ENCODE measurements at regions not wholly inside any gene's neighbourhood (a gene's known extent, or its start where the extent isn't known, plus 50 kb on each side); places are given as distances from the start of the nearest gene placed in this dataset.

DNA sequence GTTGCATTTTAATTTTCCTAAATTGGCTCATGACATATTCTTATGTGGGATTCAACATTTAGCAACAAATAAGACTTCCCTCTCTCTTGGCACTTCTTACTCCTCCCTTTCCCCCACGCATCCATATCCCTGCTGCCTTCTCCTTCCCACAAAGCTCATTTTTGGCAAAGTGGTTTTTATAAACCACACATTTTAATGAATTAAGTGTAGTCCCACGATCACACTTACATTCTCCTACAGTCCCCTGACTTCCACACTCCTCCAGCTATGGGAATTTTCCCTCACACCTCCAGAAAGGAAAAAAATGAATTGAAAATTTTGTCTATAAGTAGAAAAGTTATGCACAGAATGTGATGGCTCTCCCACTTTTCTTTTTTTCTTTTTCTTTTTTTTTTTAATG, 345.0 kb downstream of the CD83 start:
- no peaks in the 10 kb centered on the region for H3K4me1 ChIP-seq
- WGBS, 2 donors, result 73 to 87% methylated on average over 2 of the region's 2 CpGs

DNA sequence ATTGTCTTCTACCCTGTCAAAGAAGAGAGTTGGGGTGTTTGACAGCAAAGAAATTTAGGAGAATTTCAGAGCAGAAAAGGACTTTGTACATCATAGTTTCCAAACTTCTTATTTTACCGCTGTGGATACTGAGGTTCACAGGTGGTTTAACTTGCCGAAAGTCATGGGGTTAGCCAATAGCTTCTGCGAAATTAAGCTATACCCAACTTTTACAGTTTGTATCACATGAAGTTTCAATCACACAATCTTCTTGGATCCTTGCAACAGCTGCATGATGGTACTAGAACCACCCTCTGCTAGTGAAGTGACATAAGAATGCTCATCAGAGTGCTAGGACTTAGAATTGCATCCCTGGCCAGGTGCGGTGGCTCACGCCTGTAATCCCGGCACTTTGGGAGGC, 345.5 kb downstream of the CD83 start:
- no peak overlapping the region for H3K27ac ChIP-seq
- no peaks in the 10 kb centered on the region for H3K36me3 ChIP-seq
- no peaks in the 10 kb centered on the region for H3K27me3 ChIP-seq
- ATAC-seq (ENCODE audit: low FRiP score in 2 of 2) (no peak), DNase-seq (no peak)
- H3K4me1 ChIP-seq, result no peaks in the 10 kb centered on the region
- H3K9me3 ChIP-seq, result no peaks in the 10 kb centered on the region
- H3K4me3 ChIP-seq, result no peak overlapping the region
- TF ChIP-seq POLR2AphosphoS5 (IDR thresholded peaks at IDR 0.05) (no peak), EP300 (IDR thresholded peaks at IDR 0.05) (no peak)
- TF ChIP-seq, protein P1, sequence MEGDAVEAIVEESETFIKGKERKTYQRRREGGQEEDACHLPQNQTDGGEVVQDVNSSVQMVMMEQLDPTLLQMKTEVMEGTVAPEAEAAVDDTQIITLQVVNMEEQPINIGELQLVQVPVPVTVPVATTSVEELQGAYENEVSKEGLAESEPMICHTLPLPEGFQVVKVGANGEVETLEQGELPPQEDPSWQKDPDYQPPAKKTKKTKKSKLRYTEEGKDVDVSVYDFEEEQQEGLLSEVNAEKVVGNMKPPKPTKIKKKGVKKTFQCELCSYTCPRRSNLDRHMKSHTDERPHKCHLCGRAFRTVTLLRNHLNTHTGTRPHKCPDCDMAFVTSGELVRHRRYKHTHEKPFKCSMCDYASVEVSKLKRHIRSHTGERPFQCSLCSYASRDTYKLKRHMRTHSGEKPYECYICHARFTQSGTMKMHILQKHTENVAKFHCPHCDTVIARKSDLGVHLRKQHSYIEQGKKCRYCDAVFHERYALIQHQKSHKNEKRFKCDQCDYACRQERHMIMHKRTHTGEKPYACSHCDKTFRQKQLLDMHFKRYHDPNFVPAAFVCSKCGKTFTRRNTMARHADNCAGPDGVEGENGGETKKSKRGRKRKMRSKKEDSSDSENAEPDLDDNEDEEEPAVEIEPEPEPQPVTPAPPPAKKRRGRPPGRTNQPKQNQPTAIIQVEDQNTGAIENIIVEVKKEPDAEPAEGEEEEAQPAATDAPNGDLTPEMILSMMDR (IDR thresholded peaks at IDR 0.05), result no peak
- WGBS, 2 donors, result 92 to 93% methylated on average over 6 of the region's 6 CpGs

More for the DNA sequence above, 345.0 kb downstream of the CD83 start:
- no peak for ATAC-seq (ENCODE audit: low FRiP score in 2 of 2)
- no peak overlapping the region for H3K4me3 ChIP-seq
- H3K9me3 ChIP-seq, result no peaks in the 10 kb centered on the region
- no peaks in the 10 kb centered on the region for H3K36me3 ChIP-seq
- DNase-seq, result no peak
- H3K27me3 ChIP-seq, result no peaks in the 10 kb centered on the region
- TF ChIP-seq EP300 (IDR thresholded peaks at IDR 0.05) (no peak), POLR2AphosphoS5 (IDR thresholded peaks at IDR 0.05) (no peak), POLR2A (IDR thresholded peaks at IDR 0.05) (no peak)
- TF ChIP-seq, protein P1 (IDR thresholded peaks at IDR 0.05), result no peak
- no peak overlapping the region for H3K27ac ChIP-seq

DNA sequence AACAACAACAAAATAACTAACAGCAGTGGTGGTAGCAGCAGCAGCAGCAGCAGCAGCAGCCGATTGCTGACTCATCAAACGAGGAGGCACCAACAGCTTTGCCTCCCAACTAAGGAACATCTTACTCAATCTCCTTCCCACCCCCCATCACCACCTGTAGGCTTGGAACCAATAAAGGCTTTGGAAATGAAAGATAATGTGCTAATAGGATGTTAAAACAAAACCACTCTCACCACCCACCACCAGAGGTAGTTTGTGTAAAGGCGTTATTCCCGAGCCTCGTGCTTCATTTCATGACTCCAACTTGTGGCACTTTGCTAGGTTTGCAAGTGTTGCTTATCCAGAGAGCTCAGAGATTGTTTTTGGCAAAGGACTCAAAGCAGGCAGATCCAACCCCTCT, 346.5 kb downstream of the CD83 start:
- H3K9me3 ChIP-seq, result no peaks in the 10 kb centered on the region
- TF ChIP-seq, protein P1 (IDR thresholded peaks at IDR 0.05), result peak in 1 of 6 experiments; percentile 10
- TF ChIP-seq POLR2AphosphoS5 (IDR thresholded peaks at IDR 0.05), result no peak
- TF ChIP-seq POLR2A (IDR thresholded peaks at IDR 0.05), result no peak
- H3K4me1 ChIP-seq, result no peaks in the 10 kb centered on the region
- no peaks in the 10 kb centered on the region for H3K27me3 ChIP-seq
- H3K27ac ChIP-seq, result no peak overlapping the region
- ATAC-seq (ENCODE audit: low FRiP score in 2 of 2), result no peak
- no peak overlapping the region for H3K4me3 ChIP-seq
- no peaks in the 10 kb centered on the region for H3K36me3 ChIP-seq
- no peak for DNase-seq
- 56 to 75% methylated on average over 5 of the region's 5 CpGs for WGBS, 2 donors

DNA sequence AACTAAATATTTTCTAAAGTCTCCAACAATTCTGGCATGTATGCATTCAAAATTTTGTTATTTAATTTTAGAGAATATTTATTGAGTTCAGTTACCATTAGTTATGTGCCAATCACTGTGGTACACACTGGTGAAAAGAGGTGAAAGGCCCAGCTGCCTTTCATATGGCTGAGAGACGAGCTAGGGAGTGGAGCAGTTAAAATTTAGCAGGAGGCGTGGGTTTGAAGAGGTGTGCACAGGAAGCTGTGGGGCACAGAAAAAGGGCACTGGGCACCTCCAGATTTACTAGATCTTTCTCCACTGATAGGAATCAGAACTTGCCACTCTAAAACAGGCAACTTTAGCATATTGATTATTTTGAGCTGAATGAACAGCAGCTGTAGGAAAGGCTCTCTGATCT, 347.1 kb downstream of the CD83 start:
- WGBS, 2 donors, result 90 to 98% methylated on average over 2 of the region's 2 CpGs
- DNase-seq (no peak), ATAC-seq (ENCODE audit: low FRiP score in 2 of 2) (no peak)
- Histone ChIP-seq H3K36me3 (no peaks in the 10 kb centered on the region), H3K27me3 (no peaks in the 10 kb centered on the region), H3K27ac (no peak overlapping the region), H3K9me3 (no peaks in the 10 kb centered on the region), H3K4me3 (no peak overlapping the region), H3K4me1 (no peaks in the 10 kb centered on the region)
- TF ChIP-seq, protein P1 (IDR thresholded peaks at IDR 0.05), result no peak
- TF ChIP-seq POLR2A (IDR thresholded peaks at IDR 0.05), result no peak
- no peak for TF ChIP-seq EP300 (IDR thresholded peaks at IDR 0.05)
- TF ChIP-seq POLR2AphosphoS5 (IDR thresholded peaks at IDR 0.05), result no peak

DNA sequence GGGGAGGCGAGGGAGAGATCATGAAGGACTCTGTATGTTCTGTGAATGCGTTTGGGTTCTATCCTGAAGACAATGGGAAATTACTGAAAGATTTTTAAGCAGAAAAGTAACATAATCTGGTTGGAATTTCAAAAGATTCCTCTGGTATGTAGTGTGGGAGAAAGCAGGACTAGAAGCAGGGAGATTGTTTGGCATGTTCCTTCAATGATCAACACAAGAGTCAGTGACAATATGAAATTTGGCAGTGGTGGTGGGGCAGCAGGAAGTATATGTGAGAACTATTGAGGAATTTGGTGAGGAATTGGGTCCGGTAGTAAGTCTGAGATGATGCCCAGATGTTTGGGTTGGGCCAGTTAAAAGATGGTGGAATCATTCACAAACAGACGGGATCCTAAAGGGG, 348.7 kb downstream of the CD83 start:
- no peaks in the 10 kb centered on the region for H3K9me3 ChIP-seq
- no peaks in the 10 kb centered on the region for H3K36me3 ChIP-seq
- H3K27me3 ChIP-seq, result no peaks in the 10 kb centered on the region
- WGBS, 2 donors, result 82 to 93% methylated on average over 4 of the region's 4 CpGs
- DNase-seq (no peak), ATAC-seq (ENCODE audit: low FRiP score in 2 of 2) (no peak)
- H3K4me1 ChIP-seq, result no peaks in the 10 kb centered on the region
- TF ChIP-seq POLR2A (IDR thresholded peaks at IDR 0.05) (no peak), EP300 (IDR thresholded peaks at IDR 0.05) (no peak), POLR2AphosphoS5 (IDR thresholded peaks at IDR 0.05) (no peak)
- TF ChIP-seq, protein P1 (IDR thresholded peaks at IDR 0.05), result no peak
- no peak overlapping the region for H3K4me3 ChIP-seq
- H3K27ac ChIP-seq, result no peak overlapping the region

All from upper lobe of left lung (tissue), 6 donors.